ENCODE measurements at regions not wholly inside any gene's neighbourhood (a gene's known extent, or its start where the extent isn't known, plus 50 kb on each side); places are given as distances from the start of the nearest gene placed in this dataset.

DNA sequence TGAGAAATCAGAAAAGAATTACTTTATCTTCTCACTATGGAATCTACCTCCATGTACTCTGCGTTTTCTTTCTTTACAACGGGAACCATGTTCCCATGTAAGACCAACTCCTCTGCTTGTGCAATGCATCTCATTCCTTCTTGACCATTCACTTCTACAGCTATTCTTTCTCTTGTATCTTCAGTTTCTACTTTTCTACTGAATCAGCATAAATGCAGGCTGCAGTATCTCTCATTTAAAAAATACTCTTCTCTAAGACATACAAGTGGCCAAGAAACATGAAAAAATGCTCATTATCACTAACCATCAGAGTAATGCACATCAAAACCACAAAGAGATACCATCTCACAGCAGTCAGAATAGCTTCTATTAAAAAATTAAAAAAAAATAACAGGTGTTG is 74.1 kb upstream of the NANOGP8 start:
- ChIA-PET POLR2A (no interaction called here), CTCF (interaction anchor here (1.1 to 1.6 kb wide), 2 partner anchors 12 to 44 kb away, joined by 3 read pairs; no protein-coding TSS in a partner anchor)
- no peaks in the 10 kb centered on the region for H3K27me3 ChIP-seq (ENCODE audit: control insufficient read depth in 2 of 2, insufficient read depth in 2 of 2, low read length in 2 of 2)
- no peak overlapping the region for H2AFZ ChIP-seq (ENCODE audit: low read depth, low read length)
- no peaks in the 10 kb centered on the region for H3K79me2 ChIP-seq (ENCODE audit: control insufficient read depth, insufficient read depth, low read length)
- intact Hi-C loops (cut with micrococcal nuclease) (no loop called here), dilution Hi-C loops (cut with MboI; ENCODE audit: extremely low pct_ligation_motif_present, low sequenced_read_pairs) (no loop called here)
- TF ChIP-seq EZH2 (IDR thresholded peaks at IDR 0.05; ENCODE audit: borderline replicate concordance, low read depth, low read length, severe bottlenecking) (no peak), POLR2A (IDR thresholded peaks at IDR 0.05; ENCODE audit: low read depth, low read length) (no peak), GATA2 (IDR thresholded peaks at IDR 0.05; ENCODE audit: insufficient read depth, insufficient read length, low read depth, low read length) (no peak), FOS (IDR thresholded peaks at IDR 0.05; ENCODE audit: borderline replicate concordance, insufficient read depth, low read length) (no peak), MYC (IDR thresholded peaks at IDR 0.05; ENCODE audit: low read depth, low read length) (no peak), JUN (IDR thresholded peaks at IDR 0.05; ENCODE audit: borderline replicate concordance, insufficient read depth, insufficient read length, low read depth) (no peak), POLR2AphosphoS5 (IDR thresholded peaks at IDR 0.05; ENCODE audit: insufficient read depth, low read depth, low read length) (no peak)
- TF ChIP-seq, protein P1, sequence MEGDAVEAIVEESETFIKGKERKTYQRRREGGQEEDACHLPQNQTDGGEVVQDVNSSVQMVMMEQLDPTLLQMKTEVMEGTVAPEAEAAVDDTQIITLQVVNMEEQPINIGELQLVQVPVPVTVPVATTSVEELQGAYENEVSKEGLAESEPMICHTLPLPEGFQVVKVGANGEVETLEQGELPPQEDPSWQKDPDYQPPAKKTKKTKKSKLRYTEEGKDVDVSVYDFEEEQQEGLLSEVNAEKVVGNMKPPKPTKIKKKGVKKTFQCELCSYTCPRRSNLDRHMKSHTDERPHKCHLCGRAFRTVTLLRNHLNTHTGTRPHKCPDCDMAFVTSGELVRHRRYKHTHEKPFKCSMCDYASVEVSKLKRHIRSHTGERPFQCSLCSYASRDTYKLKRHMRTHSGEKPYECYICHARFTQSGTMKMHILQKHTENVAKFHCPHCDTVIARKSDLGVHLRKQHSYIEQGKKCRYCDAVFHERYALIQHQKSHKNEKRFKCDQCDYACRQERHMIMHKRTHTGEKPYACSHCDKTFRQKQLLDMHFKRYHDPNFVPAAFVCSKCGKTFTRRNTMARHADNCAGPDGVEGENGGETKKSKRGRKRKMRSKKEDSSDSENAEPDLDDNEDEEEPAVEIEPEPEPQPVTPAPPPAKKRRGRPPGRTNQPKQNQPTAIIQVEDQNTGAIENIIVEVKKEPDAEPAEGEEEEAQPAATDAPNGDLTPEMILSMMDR (IDR thresholded peaks at IDR 0.05; ENCODE audit: extremely low read depth in 1 of 2, insufficient read depth in 1 of 2, low read depth in 1 of 2, low read length in 2 of 2), result no peak
- TF ChIP-seq, protein P2, sequence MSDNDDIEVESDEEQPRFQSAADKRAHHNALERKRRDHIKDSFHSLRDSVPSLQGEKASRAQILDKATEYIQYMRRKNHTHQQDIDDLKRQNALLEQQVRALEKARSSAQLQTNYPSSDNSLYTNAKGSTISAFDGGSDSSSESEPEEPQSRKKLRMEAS (IDR thresholded peaks at IDR 0.05; ENCODE audit: insufficient read depth, insufficient read length), result no peak
- H3K9ac ChIP-seq (replicated peaks; ENCODE audit: extremely low read depth, insufficient read depth, low read length), result no peak overlapping the region
- no TSS peak for BruUV-seq (replicated peaks)
- H4K20me1 ChIP-seq (replicated peaks; ENCODE audit: control insufficient read depth, extremely low read depth, insufficient read depth, low read length), result no peaks in the 10 kb centered on the region
- FAIRE-seq (no peak), DNase-seq (ENCODE audit: low read depth, low spot score) (no peak)
- no peak overlapping the region for H3K27ac ChIP-seq (ENCODE audit: insufficient read depth, low read depth, low read length)
- no peak overlapping the region for H3K4me2 ChIP-seq (ENCODE audit: insufficient read depth, low read length)
- no peak overlapping the region for H3K4me3 ChIP-seq (replicated peaks in 1 of 3; ENCODE audit: insufficient read depth in 1 of 3, low read depth in 1 of 3, low read length in 3 of 3)
- no peaks in the 10 kb centered on the region for H3K36me3 ChIP-seq (ENCODE audit: control insufficient read depth in 2 of 2, extremely low read depth in 1 of 2, insufficient read depth in 2 of 2, low read length in 2 of 2)
- H3K9me1 ChIP-seq (replicated peaks; ENCODE audit: control insufficient read depth, extremely low read depth, insufficient read depth, low read length), result no peaks in the 10 kb centered on the region
- no peaks in the 10 kb centered on the region for H3K9me3 ChIP-seq (replicated peaks; ENCODE audit: control insufficient read depth, insufficient read depth, low read length)
- H3K4me1 ChIP-seq (ENCODE audit: control insufficient read depth, extremely low read depth, insufficient read depth, low read length), result no peaks in the 10 kb centered on the region

Measured in endothelial cell of umbilical vein (primary cell).